ENCODE measurements at regions not wholly inside any gene's neighbourhood (a gene's known extent, or its start where the extent isn't known, plus 50 kb on each side); places are given as distances from the start of the nearest gene placed in this dataset.
"Not testable (repeated sequence)": the region's sequence is repeated elsewhere in the genome, so short reads cannot be mapped to it uniquely, and the experiment has no call there.

- no peak for DNase-seq (ENCODE audit: low read depth)
- no peak overlapping the region for H3K4me3 ChIP-seq (ENCODE audit: control insufficient read depth, low read depth, low read length)
- TF ChIP-seq CTCF (IDR thresholded peaks at IDR 0.05; ENCODE audit: control insufficient read depth, insufficient read depth, low read depth, low read length, missing control alignments), result no peak
Observed at GRCh38 chr7:66539264-66539623, 89.4 kb upstream of the KCTD7 start.

GRCh38 chr7:66539902-66540375 is 88.7 kb upstream of the KCTD7 start:
- H3K4me3 ChIP-seq (ENCODE audit: control insufficient read depth, low read depth, low read length), result no peak overlapping the region
- TF ChIP-seq CTCF (IDR thresholded peaks at IDR 0.05; ENCODE audit: control insufficient read depth, insufficient read depth, low read depth, low read length, missing control alignments), result no peak
- no peak for DNase-seq (ENCODE audit: low read depth)

- no peak overlapping the region for H3K4me3 ChIP-seq (ENCODE audit: control insufficient read depth, low read depth, low read length)
- no peak for TF ChIP-seq CTCF (IDR thresholded peaks at IDR 0.05; ENCODE audit: control insufficient read depth, insufficient read depth, low read depth, low read length, missing control alignments)
- DNase-seq (ENCODE audit: low read depth), result no peak
Observed at GRCh38 chr7:66542049-66542448, 86.6 kb upstream of the KCTD7 start.

- DNase-seq (ENCODE audit: low read depth), result no peak
- TF ChIP-seq CTCF (IDR thresholded peaks at IDR 0.05; ENCODE audit: control insufficient read depth, insufficient read depth, low read depth, low read length, missing control alignments), result no peak
- no peak overlapping the region for H3K4me3 ChIP-seq (ENCODE audit: control insufficient read depth, low read depth, low read length)
Observed at GRCh38 chr7:66542528-66543269, 86.0 kb upstream of the KCTD7 start.

- H3K4me3 ChIP-seq (ENCODE audit: control insufficient read depth, low read depth, low read length), result no peak overlapping the region
- TF ChIP-seq CTCF (IDR thresholded peaks at IDR 0.05; ENCODE audit: control insufficient read depth, insufficient read depth, low read depth, low read length, missing control alignments), result no peak
Observed at GRCh38 chr7:66549466-66549865, 79.2 kb upstream of the KCTD7 start.

GRCh38 chr7:66553001-66553400 is 75.7 kb upstream of the KCTD7 start:
- DNase-seq (ENCODE audit: low read depth), result no peak
- H3K4me3 ChIP-seq (ENCODE audit: control insufficient read depth, low read depth, low read length), result no peak overlapping the region
- TF ChIP-seq CTCF (IDR thresholded peaks at IDR 0.05; ENCODE audit: control insufficient read depth, insufficient read depth, low read depth, low read length, missing control alignments), result no peak

More at GRCh38 chr7:66549466-66549865, 79.2 kb upstream of the KCTD7 start:
- no peak for DNase-seq (ENCODE audit: low read depth)

GRCh38 chr7:66553675-66554074 is 75.0 kb upstream of the KCTD7 start:
- peak; percentile 45 for DNase-seq (ENCODE audit: low read depth)

GRCh38 chr7:66554291-66554690 is 74.4 kb upstream of the KCTD7 start:
- not testable (repeated sequence) for H3K4me3 ChIP-seq (ENCODE audit: control insufficient read depth, low read depth, low read length); DNase-seq (ENCODE audit: low read depth)

More at GRCh38 chr7:66553675-66554074, 75.0 kb upstream of the KCTD7 start:
- not testable (repeated sequence) for H3K4me3 ChIP-seq (ENCODE audit: control insufficient read depth, low read depth, low read length)

GRCh38 chr7:66554842-66555430 is 73.7 kb upstream of the KCTD7 start:
- H3K4me3 ChIP-seq (ENCODE audit: control insufficient read depth, low read depth, low read length); DNase-seq (ENCODE audit: low read depth): not testable (repeated sequence)

All from AG09309 (cell line).